GM19455 (cell line): ENCODE measurements at regions not wholly inside any gene's neighbourhood (a gene's known extent, or its start where the extent isn't known, plus 50 kb on each side); places are given as distances from the start of the nearest gene placed in this dataset.
"Not testable (repeated sequence)": the region's sequence is repeated elsewhere in the genome, so short reads cannot be mapped to it uniquely, and the experiment has no call there.

Experiments used
- ATAC-seq: cut with Tn5 transposase; IDR thresholded peaks from one replicate; pipeline ENCODE4 v1.9.1; 2021; ENCODE audit not compliant: unreplicated experiment

GRCh38 chr10:131577178-131577555 lies 265.6 kb upstream of the TCERG1L start:
- no peak for ATAC-seq

- ATAC-seq: no peak
Observed at GRCh38 chr10:131577786-131578471, 266.4 kb upstream of the TCERG1L start.

GRCh38 chr10:131578472-131578970 lies 267.0 kb upstream of the TCERG1L start:
- no peak for ATAC-seq

GRCh38 chr10:131579251-131580071 lies 267.9 kb upstream of the TCERG1L start:
- no peak for ATAC-seq

GRCh38 chr10:131580076-131580652 lies 268.6 kb upstream of the TCERG1L start:
- no peak for ATAC-seq

GRCh38 chr10:131580674-131581073 lies 269.2 kb upstream of the TCERG1L start:
- ATAC-seq: no peak

GRCh38 chr10:131581547-131581946 lies 270.0 kb upstream of the TCERG1L start:
- not testable (repeated sequence) for ATAC-seq

- no peak for ATAC-seq
Observed at GRCh38 chr10:131584287-131584686, 272.8 kb upstream of the TCERG1L start.

GRCh38 chr10:131585761-131586160 lies 274.2 kb upstream of the TCERG1L start:
- ATAC-seq: no peak

- ATAC-seq: no peak
Observed at GRCh38 chr10:131586958-131587357, 275.4 kb upstream of the TCERG1L start.

- ATAC-seq: no peak
Observed at GRCh38 chr10:131587976-131588680, 276.6 kb upstream of the TCERG1L start.

- ATAC-seq: no peak
Observed at GRCh38 chr10:131588704-131589220, 277.2 kb upstream of the TCERG1L start.

GRCh38 chr10:131590567-131590966 lies 279.0 kb upstream of the TCERG1L start:
- no peak for ATAC-seq

- no peak for ATAC-seq
Observed at GRCh38 chr10:131591936-131592335, 280.4 kb upstream of the TCERG1L start.

GRCh38 chr10:131609176-131609575 lies 291.6 kb upstream of the PPP2R2D start:
- ATAC-seq: no peak

- ATAC-seq: no peak
Observed at GRCh38 chr10:131615150-131615549, 285.7 kb upstream of the PPP2R2D start.

- no peak for ATAC-seq
Observed at GRCh38 chr10:131616040-131616439, 284.8 kb upstream of the PPP2R2D start.

- no peak for ATAC-seq
Observed at GRCh38 chr10:131617113-131617858, 283.5 kb upstream of the PPP2R2D start.

- ATAC-seq: no peak
Observed at GRCh38 chr10:131618587-131619267, 282.1 kb upstream of the PPP2R2D start.

- ATAC-seq: no peak
Observed at GRCh38 chr10:131620314-131620713, 280.5 kb upstream of the PPP2R2D start.
